GM19035 (cell line): ENCODE measurements at regions not wholly inside any gene's neighbourhood (a gene's known extent, or its start where the extent isn't known, plus 50 kb on each side); places are given as distances from the start of the nearest gene placed in this dataset.

ENCODE experiments used
- ATAC-seq: cut with Tn5 transposase; IDR thresholded peaks from one replicate; pipeline ENCODE4 v1.9.1; 2021; ENCODE audit not compliant: unreplicated experiment

DNA sequence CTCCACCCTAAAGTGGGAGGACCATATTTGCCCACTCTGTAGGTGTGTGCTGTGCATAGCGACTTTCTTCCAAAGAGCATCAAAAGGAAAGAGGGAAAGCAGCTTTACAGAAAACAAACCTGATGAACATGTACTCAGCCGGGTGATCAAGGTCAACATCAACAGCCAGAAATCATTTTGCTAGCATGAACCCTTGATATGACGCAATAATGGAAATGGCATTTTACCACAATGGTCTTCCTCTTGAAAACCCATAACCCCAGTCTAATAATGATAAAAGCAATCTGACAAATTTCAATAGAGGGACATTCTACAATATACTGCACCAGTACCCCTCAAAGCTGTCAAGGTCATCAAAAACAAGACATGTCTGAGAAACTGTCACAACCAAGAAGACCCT, 350.2 kb downstream of the FBXO15 start:
- ATAC-seq: no peak

DNA sequence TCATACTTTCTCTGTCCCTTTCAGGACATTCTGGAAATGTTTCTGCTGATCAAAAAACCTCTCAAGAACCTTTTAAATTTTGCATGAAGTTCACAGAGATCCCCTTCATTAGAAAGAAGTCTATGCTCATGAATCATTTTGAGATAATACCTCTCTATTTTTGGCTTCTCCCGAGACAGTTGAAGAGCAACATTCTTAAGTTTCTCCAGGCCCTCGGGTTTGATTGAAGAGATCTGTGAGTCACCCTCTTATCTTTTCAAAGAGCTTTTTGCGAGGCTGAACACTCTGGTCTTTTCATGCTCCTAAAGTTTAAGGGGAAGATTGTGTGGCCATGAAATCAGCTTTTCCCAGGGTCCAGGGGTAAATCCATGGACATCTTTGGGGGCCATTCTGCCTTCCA, 354.2 kb downstream of the FBXO15 start:
- no peak for ATAC-seq

DNA sequence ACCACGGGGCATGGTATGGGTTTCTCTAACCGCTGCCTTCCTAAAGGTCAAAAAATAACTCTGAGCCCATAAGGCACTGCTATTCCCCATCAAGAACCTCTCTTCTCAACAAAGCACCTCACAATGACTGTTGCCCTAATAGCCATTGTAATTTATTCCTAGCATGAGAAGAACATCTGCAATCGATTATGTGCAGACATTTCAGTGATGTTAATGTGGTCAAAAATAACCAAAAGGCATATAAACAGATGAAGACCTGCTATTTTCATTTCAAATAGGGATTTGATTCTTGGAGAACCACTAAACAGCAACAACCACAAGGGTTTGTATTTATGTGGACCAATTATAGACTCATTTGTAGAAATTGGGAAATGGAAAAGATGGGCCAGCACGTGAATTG, 356.6 kb downstream of the FBXO15 start:
- ATAC-seq: no peak

DNA sequence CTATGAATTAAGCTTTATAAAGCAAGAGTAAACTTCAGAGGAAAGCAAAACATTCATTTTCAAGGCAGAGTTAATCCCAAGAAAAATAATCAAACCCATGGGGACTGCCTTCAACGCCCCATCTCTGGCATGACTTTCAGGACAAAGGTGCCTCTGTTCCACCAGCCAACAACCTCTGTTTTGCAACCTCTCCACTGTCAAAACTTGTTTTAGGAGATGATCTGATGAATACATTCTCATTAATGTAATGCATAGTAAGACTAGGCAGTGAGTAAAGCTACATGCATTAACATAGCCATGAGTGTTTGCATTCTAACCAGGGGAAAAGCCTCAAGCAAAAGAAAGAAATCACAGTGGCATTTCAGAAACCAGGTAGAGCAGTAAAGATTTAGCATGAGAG, 357.0 kb downstream of the FBXO15 start:
- no peak for ATAC-seq

DNA sequence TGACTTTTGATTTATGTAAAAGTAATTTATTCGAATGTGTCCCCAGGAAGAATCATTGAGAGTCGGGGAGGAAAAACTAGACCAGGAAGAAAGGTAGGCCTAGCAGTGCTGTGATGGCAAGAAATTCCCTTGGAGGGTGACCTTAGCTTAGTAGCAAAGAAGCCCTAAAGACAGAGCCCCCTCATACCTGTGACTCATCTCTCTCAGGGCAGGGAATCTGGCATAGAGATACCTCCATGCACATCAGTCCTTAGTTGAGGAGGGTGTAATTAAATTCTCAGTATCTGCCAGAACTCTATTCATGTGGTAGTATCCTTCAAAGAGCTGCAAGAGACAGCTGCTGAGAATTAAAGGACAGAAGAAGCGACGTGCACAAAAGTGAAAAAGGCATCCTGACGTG, 360.3 kb downstream of the FBXO15 start:
- ATAC-seq: no peak

DNA sequence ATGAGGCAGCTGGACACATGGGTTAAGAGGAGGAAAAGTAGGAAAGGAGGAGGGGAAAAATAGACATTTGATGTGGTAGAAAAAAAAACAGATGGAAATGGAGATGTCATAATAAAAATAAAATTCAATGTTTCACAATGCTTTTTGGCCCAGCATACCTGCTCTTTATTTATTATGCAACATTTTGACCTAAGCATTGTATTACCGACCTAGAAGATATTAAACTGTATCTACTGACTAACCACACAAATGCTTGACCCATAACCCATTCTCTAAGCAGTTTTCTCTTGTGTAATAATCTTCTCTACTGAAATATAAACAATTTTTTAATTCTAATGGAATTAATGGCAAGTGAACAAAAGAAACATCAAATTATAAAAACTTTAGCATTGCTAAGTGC, 362.3 kb downstream of the FBXO15 start:
- no peak for ATAC-seq

DNA sequence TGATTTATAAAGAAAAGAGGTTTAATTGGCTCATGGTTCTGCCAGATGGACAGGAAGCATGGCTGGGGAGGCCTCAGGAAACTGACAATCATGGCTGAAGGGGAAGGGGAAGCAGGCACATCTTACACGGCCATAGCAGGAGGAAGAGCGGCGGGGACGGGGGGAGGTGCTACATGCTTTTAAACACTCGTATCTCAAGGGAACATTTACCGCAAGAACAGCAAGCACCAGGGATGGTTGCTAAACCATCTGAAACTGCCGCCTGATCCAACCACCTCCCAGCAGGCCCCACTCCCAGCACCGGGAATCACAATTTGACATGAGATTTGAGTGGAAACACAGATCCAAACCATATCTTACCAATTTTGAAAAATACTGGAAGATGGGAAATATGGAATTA, 362.8 kb downstream of the FBXO15 start:
- no peak for ATAC-seq

DNA sequence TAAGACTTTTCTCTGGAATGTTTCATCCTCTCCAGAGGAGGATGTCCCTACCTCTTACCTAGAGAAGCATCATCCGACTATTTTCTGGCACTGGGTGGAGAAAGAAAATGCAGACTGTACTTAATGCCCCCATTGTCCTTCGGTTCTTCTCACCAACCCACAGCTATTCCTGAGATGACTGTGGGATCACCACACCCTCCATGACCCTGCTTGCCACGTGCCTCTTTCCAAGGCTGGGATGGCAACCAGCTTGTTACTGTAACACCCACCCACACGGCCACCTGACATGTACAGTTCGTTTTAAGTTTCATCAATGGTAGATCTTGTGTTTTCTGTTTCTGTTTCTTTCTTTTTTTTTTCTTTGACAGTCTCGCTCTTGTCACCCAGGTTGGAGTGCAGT, 365.2 kb downstream of the FBXO15 start:
- ATAC-seq: no peak

DNA sequence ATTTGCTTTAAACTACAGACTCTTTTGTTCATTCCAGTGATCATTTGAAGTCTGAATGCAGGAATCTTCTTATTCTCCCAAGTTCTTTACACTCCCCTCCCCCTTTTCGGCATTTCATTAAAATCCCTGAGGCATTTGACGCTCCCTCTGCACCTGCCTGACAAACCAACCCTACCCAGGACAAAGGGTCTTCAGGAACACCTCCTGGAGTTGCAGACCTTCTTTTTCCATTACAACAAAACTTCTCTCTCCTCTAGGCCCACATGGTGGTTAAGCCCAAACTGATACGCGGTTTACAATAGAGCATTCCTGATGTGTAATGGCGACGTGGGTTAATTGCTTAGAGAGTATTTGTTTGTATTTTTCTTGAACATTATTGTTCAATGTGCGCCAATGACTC, 367.4 kb downstream of the FBXO15 start:
- ATAC-seq: no peak

DNA sequence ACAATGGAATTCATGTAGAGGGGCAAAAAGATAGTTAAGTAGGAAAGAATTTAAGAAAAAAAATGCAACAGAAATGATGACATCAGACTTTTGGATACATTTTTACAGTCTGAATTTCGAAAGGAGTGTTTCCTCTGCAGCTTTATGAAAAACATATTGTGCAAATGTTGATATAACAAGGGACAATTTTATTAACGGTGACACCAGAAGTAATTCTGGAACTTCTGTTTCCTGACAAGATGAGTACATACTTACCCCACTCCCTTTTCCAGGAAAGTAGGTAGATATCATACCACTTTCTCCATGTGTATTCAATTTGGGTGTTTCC, 369.6 kb downstream of the FBXO15 start:
- ATAC-seq: no peak

DNA sequence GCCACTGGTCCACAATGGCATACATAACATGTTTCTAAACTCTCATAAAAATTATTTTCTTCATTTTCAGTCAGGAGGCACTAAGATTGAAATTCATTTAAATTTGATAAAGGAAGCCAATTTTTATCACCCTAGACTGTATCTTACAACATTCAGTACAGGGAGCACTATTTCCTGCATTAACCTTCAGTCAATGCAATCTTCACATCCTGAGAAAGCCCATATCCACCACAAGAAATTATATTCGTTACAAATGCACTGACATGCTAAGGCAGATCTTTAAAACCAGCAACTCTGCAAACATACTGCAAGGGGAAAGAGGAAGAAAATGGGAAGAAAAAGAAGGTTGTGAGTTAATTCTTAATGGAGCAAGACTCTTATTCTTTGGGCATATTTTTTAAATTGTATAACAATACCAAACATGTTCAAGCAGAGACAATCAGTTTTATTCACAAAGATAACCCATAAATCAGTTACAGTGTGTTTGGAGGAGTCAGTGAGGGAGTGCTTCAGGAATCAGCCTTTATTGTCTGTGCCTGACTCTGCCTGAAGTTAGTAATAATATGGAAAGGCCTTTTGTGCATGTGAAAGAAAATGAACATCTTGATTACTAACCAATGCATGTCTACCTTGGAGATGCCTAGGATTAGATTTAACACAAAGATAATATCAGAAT, 370.1 kb downstream of the FBXO15 start:
- ATAC-seq: no peak

DNA sequence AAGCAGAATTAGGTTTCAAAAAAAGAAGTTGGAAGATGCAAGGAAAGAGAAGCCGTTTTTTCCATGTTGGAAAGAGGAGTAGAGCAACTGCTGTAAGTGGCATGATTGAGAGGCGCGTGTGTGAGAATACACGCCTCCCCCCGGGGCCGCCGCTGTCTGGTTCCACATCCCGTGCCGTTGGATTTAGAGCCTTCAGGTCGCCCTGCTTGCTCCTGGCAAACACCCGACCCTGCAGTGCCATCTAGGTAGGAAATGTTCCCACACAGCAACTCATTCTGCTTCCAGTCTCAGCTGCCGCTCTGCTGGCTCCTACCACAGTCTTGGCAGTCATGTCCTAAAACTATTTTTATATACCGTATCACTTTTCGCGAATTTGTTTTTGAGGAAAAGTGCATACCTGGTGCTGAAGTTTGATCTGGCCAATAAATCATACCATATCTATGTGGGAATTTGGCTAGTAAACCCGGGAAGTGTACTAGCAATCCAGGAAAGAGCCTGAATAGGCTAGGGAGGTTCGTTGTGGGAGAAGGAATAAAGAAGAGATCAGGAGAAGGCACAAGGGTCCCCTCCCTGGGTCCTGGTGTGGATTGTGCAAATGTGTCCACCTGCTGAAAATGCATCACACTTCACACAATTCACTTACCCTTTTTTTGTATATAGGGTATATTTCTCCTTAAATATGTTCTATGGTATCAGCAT, 372.7 kb downstream of the FBXO15 start:
- ATAC-seq: no peak

DNA sequence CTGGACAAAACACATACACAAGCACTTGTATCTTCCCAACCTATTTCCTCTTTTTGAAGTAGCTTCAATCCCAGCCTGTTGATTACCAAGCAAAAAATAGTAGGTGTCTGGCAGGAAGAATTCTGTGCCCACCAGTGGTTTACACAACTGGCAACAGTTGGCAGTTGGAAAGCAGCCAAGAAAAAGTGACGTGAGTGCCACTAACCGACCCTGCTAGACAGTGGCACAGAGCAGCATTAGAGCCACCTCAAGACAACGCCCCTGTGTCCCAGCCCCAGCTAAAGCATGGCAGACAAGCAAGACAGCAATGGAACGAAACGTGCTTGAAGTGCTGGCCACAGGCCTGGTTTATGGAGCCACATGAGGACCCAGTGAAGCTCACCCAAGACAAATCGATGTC, 379.6 kb downstream of the FBXO15 start:
- no peak for ATAC-seq

DNA sequence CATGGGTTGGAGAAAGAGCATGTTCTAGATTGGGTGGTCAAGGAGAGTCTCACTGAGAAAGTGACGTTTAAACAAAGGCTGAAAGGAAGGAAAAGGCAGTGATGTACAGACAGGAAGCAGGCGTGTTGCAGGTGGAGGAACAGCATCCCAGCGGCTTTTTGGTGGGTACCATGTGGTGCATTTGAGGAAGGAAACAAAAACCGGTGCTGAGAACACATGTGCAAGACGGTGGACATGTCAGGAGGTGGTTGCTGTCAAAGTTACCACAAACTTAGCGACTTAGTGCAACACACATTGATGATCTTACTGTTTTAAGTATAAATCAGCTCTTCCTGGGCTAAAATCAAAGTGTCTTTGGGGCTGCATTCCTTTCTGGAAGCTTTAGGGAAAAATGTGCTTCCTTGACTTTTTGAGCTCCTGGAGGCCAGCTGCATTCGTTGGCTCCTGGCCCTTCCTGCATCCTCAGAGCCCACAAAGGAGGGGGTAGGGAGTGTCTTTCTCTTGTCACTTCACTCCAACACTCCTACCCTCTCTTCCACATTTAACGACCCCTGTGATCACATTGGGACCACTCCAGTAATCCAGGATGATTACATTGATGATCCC, 380.6 kb downstream of the FBXO15 start:
- ATAC-seq: no peak

DNA sequence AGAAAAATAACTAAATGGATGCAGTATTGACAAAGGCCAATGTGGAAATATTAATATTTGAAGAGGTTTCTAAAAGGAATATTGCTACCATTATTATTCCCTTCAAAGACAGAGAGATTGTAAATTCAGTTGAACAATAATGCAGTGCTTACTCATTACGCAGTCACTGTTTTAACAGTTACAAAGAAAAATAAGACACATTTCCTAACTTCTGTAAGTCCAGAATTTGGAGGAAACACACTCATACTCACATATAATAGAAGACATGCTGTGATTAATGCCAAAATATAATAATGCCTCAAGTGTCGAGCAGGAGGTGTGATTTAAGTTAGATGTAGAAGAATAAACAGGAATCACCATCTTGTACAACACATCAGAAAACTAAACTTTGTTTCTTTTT, 389.2 kb downstream of the FBXO15 start:
- no peak for ATAC-seq

DNA sequence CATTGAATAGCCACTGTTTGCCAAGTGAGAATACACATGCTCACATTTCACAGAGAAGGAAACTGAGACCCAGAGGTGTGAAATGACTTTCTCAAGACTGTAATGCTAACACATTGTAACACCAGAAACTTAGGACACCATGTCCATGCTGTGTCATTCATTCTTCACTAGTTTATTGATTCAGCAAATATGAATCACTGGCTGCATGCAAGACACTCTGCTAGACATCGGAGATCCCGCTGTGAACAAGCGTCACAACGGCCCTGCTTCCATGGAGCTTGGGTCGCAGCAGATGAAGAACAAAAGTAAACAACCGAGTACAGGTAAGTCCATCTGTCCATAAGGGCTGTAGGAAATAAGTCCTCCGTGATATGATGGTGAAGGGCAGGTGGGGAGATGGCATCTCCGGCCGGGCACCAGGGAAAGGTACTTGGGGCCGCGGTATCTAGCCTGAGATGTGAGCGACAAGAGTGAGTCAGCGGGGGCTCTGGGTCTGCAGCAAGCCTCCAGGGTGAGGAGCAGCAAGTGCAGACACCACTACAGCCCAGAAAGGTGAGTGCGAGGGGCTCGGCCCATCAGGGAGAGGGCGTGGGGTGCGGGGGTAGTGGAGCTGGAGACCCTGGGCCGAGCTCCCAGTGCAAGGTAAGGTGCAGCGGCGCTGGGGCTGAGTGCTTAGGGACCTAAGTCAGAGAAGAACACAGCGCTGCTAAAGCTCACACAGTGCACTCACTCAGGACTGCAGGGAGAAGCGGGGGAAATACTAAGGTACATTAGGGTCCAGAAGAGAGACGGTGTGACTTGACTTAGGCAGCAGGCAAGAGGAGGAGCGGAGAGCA, 391.2 kb downstream of the FBXO15 start:
- no peak for ATAC-seq

DNA sequence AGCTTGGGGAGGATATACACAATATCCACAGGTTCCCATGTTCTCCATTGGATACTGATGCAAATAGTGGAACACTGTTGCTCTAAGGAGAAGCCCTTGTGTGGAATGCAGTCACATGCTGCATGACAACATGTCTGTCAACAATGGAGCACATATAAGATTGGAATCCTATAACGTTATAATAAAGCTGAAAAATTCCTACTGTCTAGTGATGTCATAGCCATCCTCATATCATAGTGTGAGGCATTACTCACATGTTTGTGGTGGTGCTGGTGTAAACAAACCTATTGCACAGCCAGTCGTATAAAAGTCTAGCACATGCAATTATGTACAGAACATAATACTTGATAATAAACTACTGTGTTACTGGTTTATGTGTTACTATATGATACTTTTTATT, 394.7 kb downstream of the FBXO15 start:
- no peak for ATAC-seq

DNA sequence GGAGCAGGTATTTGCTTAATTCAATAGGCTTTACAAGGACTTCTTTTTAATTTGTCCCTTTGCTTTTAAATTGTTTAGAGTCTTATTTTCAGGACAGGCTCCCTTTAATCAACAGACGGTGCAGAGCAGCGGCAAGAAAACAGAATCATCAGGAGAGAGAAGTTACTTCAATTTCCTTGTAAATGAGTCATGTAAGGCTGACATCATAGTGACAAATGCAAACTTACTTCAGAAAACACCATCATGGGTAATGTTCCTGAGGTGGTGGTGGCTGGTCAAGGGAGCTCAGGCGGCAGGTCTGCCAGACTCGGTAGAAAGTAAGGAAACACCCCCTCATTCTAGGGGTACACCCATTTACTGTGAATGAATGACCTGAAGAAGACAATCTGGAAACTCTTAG, 395.1 kb downstream of the FBXO15 start:
- ATAC-seq: no peak

DNA sequence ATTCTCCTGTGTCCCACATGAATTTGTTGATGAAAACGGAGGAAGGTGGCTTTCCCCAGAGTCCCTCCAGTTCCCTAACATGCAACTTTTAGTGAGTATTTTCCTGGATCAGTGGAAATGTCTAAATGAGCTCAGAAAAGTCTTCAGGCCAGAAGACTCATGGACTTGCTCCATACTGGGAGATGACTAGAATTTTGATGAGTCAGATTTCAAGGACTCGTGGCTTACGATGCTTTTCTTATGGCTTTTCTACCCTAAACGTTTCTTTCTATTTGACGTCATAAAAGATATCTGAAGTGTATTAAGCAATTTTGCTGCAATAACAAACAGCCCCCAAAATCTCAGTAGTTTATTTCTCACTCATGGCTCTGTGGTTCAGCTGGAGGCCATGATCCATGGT, 397.6 kb downstream of the FBXO15 start:
- ATAC-seq: no peak

DNA sequence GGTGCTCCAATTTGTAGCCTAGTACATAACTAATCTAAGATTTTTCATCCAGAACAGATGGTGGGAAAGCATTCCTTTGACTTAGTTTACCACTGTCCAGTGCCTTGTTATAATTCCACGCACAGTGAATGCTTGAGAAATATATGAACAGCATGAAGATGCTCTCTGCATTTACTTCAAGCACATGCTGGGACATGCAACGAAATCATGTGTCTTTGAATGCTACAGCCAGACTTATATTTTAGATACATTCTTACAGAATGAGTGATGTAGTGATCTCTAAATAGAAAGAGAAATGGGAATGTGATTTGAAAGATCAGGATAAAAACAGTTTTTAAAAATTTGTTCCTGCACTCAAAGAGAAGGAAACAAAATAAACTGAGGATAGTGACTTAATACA, 398.3 kb downstream of the FBXO15 start:
- ATAC-seq: no peak

DNA sequence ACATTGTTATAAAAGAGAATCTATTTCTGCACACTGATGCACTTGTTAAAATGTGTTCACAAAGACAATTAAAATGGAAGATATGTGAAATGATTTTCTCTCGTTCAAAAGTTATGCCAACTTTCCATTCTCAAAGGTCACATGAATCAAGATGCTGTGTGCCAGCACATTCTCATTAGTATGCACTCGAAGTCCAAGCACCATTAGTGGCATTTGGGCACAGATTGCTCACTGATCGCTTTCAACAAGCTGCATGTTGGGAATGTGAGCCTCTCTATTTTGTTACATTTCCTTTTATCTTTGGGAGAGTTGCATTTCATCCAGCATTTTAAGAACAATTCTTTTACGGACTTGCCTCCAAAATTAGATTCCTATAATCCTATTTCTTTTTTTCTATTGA, 398.9 kb downstream of the FBXO15 start:
- ATAC-seq: no peak

DNA sequence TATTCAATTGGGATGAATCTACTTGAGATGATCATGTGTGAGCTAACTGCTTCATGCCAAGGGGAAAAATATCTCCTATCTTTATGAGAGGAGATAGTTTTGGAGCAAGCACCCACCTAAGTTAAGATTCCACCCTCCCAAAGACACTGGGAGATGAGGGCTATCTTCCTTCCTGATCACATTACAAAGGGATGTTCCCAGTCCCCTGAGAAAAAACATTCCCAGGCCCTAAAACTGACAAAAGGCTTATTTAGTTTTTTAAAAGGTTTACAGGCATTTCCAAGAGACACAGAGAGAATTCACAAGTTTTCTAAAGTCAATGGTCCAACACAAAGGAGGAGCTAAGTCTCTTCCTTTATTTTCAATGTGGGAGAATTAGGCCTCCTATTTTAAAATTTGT, 401.5 kb downstream of the FBXO15 start:
- ATAC-seq: no peak
